ENCODE measurements at regions not wholly inside any gene's neighbourhood (a gene's known extent, or its start where the extent isn't known, plus 50 kb on each side); places are given as distances from the start of the nearest gene placed in this dataset.

- H3K36me3 ChIP-seq (ENCODE audit: control insufficient read depth, insufficient read depth, low read length) = no peaks in the 10 kb centered on the region
- no peak overlapping the region for H4K8ac ChIP-seq (ENCODE audit: low read depth in 2 of 2, low read length in 2 of 2)
- peak; percentile 38 for DNase-seq
- H4K91ac ChIP-seq (ENCODE audit: insufficient read depth, low read depth, low read length) = no peak overlapping the region
- no peaks in the 10 kb centered on the region for H3K9me3 ChIP-seq (ENCODE audit: control insufficient read depth, insufficient read depth, low read length)
- H4K5ac ChIP-seq (ENCODE audit: low read depth, low read length) = no peak overlapping the region
- no peak overlapping the region for H3K4me2 ChIP-seq (ENCODE audit: low read depth, low read length)
- H2BK15ac ChIP-seq (ENCODE audit: low read depth, low read length) = no peak overlapping the region
- H2AK5ac ChIP-seq (ENCODE audit: low read depth, low read length) = no peak overlapping the region
- CTCF ChIA-PET = no interaction called here
- dilution Hi-C loops (cut with HindIII; ENCODE audit: low sequenced_read_pairs, unreplicated experiment) (no loop called here), intact Hi-C loops (cut with micrococcal nuclease) (no loop called here), in situ Hi-C loops (cut with MboI; ENCODE audit: low sequenced_read_pairs) (no loop called here)
- H3K27ac ChIP-seq (ENCODE audit: insufficient read depth, low read length) = no peak overlapping the region
- no peak overlapping the region for H3K4me3 ChIP-seq (ENCODE audit: insufficient read depth, low read depth, low read length)
- H2BK120ac ChIP-seq (ENCODE audit: low read depth, low read length) = no peak overlapping the region
- TF ChIP-seq CHD1 (IDR thresholded peaks at IDR 0.05; ENCODE audit: low read depth, low read length) (no peak), RFX5 (IDR thresholded peaks at IDR 0.05; ENCODE audit: low read depth, low read length) (no peak), USF2 (IDR thresholded peaks at IDR 0.05; ENCODE audit: low read depth, low read length) (no peak), FOS (IDR thresholded peaks at IDR 0.05; ENCODE audit: low read depth, low read length) (no peak), POLR2A (IDR thresholded peaks at IDR 0.05; ENCODE audit: low read depth, low read length) (no peak), CEBPB (IDR thresholded peaks at IDR 0.05; ENCODE audit: low read depth, low read length) (no peak), NFE2L2 (IDR thresholded peaks at IDR 0.05; ENCODE audit: low read depth, low read length) (no peak), RCOR1 (IDR thresholded peaks at IDR 0.05; ENCODE audit: insufficient replicate concordance, low read length) (no peak), MXI1 (IDR thresholded peaks at IDR 0.05; ENCODE audit: borderline replicate concordance, low read depth, low read length) (no peak), CTCF (conservative IDR thresholded peaks at IDR 0.05; ENCODE audit: low read depth, low read length) (no peak), ELK1 (IDR thresholded peaks at IDR 0.05; ENCODE audit: borderline replicate concordance, low read depth, low read length) (no peak), MAFK (IDR thresholded peaks at IDR 0.05; ENCODE audit: low read depth, low read length) (no peak), BHLHE40 (IDR thresholded peaks at IDR 0.05; ENCODE audit: low read depth, low read length) (no peak), RAD21 (IDR thresholded peaks at IDR 0.05; ENCODE audit: low read length) (no peak), SMC3 (IDR thresholded peaks at IDR 0.05; ENCODE audit: low read depth, low read length) (no peak), MAZ (IDR thresholded peaks at IDR 0.05; ENCODE audit: borderline replicate concordance, low read depth, low read length) (no peak)
- H3K9ac ChIP-seq (ENCODE audit: low read depth, low read length) = no peak overlapping the region
- H3K27me3 ChIP-seq (ENCODE audit: control insufficient read depth, insufficient read depth, low read length) = no peaks in the 10 kb centered on the region; the same call in 1 of the 2 replicates
- H3K56ac ChIP-seq (ENCODE audit: extremely low read depth, insufficient read depth, low read length) = no peak overlapping the region
- H2BK20ac ChIP-seq (ENCODE audit: low read depth, low read length) = no peak overlapping the region
- no peaks in the 10 kb centered on the region for H3K9me1 ChIP-seq (ENCODE audit: insufficient read depth, low read length)
- ATAC-seq (ENCODE audit: low read depth) = no peak
- no peak overlapping the region for H2AK9ac ChIP-seq (replicated peaks; ENCODE audit: low read depth, low read length, poor library complexity)
- no peaks in the 10 kb centered on the region for H3K4me1 ChIP-seq (ENCODE audit: control insufficient read depth, insufficient read depth, low read length)
- no peak overlapping the region for H2BK5ac ChIP-seq (ENCODE audit: low read depth, low read length, poor library complexity, severe bottlenecking)
- BruUV-seq (replicated peaks) = no TSS peak
- H3K18ac ChIP-seq (ENCODE audit: low read depth, low read length) = no peak overlapping the region
- no peaks in the 10 kb centered on the region for H4K20me1 ChIP-seq (ENCODE audit: insufficient read depth, low read length)
- H2AFZ ChIP-seq (replicated peaks; ENCODE audit: low read length, poor library complexity) = no peak overlapping the region
- no peak overlapping the region for H3K4ac ChIP-seq (ENCODE audit: low read depth, low read length)
- no CpG with 5 or more reads among the region's 3 CpGs for WGBS, 2 experiments (ENCODE audit: extremely low coverage in 2 of 2, insufficient read length in 1 of 2)
- POLR2A ChIA-PET (ENCODE audit: unreplicated experiment) = no interaction called here
- H3K79me1 ChIP-seq (ENCODE audit: low read depth in 1 of 2, low read length in 2 of 2) = no peaks in the 10 kb centered on the region
- H3K14ac ChIP-seq (replicated peaks; ENCODE audit: low read depth, low read length) = no peak overlapping the region
- no peak overlapping the region for H3K23ac ChIP-seq (ENCODE audit: low read depth, low read length)
These were observed 84.6 kb upstream of the NAV3 start for GRCh38 chr12:77746096-77746495.

All from IMR-90 (cell line).